K562 (cell line): ENCODE measurements at regions not wholly inside any gene's neighbourhood (a gene's known extent, or its start where the extent isn't known, plus 50 kb on each side); places are given as distances from the start of the nearest gene placed in this dataset.

ENCODE experiments used
- ATAC-seq: fragments of 200-7000 bp; cut with Tn5 transposase; 3 replicates; pipeline ENCODE4 v1.9.1; 2020; ENCODE audit warnings: moderate library complexity
- BruUV-seq: library from RNA; stranded (reverse); fragments of 400-500 nt; replicated peaks from 2 replicates; lab custom pipeline; 2021; lab: Mats Ljungman, UMichigan
- CTCF ChIA-PET: fragments of 300-600 bp; formaldehyde crosslinking; extraction: SDS; loops from one replicate; lab custom pipeline; 2021; ENCODE audit warnings: low intra/inter-chr PET ratio; lab: Yijun Ruan, JAX
- POLR2A ChIA-PET: fragments of 300-600, 350-650 bp; sonication (Branson Sonifier 250); formaldehyde crosslinking; extraction: SDS; loops from one replicate; lab custom pipeline; 2021; ENCODE audit warnings: antibody characterized with exemption, inconsistent platforms; lab: Yijun Ruan, JAX
- DNase-seq, 4 experiments: peaks; one replicate each; pipeline versions ENCODE4 v3.0.0 to v3.0.0-alpha.2; 2011 to 2018; ENCODE audit warnings: low spot score in 3 of 4, mixed read lengths in 3 of 4; ENCODE audit errors: extremely low read depth in 1 of 4
- FAIRE-seq: peaks from 2 replicates; lab custom pipeline; 2011; peaks lifted over from hg19 to GRCh38; lab: Jason Lieb, UNC
- H2AFZ ChIP-seq: 2 replicates; pipeline ENCODE4 v1.6.0; 2011; ENCODE audit warnings: low read depth, low read length, control low read depth, inconsistent platforms
- H3K27ac ChIP-seq: fragments of 200-600 bp; 3 replicates; pipeline ENCODE4 v1.8.0; 2011; ENCODE audit warnings: low read depth, mild to moderate bottlenecking, control low read depth, inconsistent platforms, low read length, moderate library complexity, mixed read lengths; ENCODE audit errors: extremely low read depth
- H3K27me3 ChIP-seq, 2 experiments: fragments of 300-600 bp in 1 of 2; 2 replicates in 1 of 2; 3 replicates in 1 of 2; pipeline versions ENCODE4 v1.6.0 to v1.8.0; 2011; ENCODE audit warnings: inconsistent platforms in 2 of 2, low read length in 2 of 2, mild to moderate bottlenecking in 1 of 2, mixed read lengths in 1 of 2, moderate library complexity in 1 of 2; ENCODE audit not compliant: control insufficient read depth in 2 of 2, insufficient read depth in 2 of 2
- H3K36me3 ChIP-seq: fragments of 300-600 bp; 3 replicates; pipeline ENCODE4 v1.8.0; 2011; ENCODE audit warnings: mild to moderate bottlenecking, low read length, inconsistent platforms; ENCODE audit not compliant: control insufficient read depth, insufficient read depth
- H3K4me1 ChIP-seq, 2 experiments: fragments of 200-600 bp in 1 of 2; replicated peaks in 1 of 2; 2 replicates in 1 of 2; 3 replicates in 1 of 2; pipeline versions ENCODE4 v1.5.1 to v1.8.0; 2011; ENCODE audit warnings: inconsistent platforms in 2 of 2, low read length in 2 of 2, mild to moderate bottlenecking in 1 of 2, mixed read lengths in 1 of 2, moderate library complexity in 1 of 2; ENCODE audit not compliant: control insufficient read depth in 2 of 2, insufficient read depth in 2 of 2
- H3K4me2 ChIP-seq: 2 replicates; pipeline ENCODE4 v1.6.1; 2011; ENCODE audit warnings: low read length, control low read depth, inconsistent platforms, mixed read lengths; ENCODE audit not compliant: insufficient read depth
- H3K4me3 ChIP-seq: fragments of 200-600 bp; sonication (generic), shearing (Covaris generic); 2 replicates; pipeline ENCODE4 v1.5.1; 2016; ENCODE audit warnings: control low read depth, inconsistent platforms
- H3K79me2 ChIP-seq: fragments of 200-600 bp; 3 replicates; pipeline ENCODE4 v1.8.0; 2011; ENCODE audit warnings: low read length, inconsistent platforms; ENCODE audit not compliant: control insufficient read depth, insufficient read depth
- H3K9ac ChIP-seq, 2 experiments: 2 replicates each; pipeline versions ENCODE4 v1.6.0 to v1.6.1; 2011; ENCODE audit warnings: low read depth in 2 of 2, low read length in 2 of 2, control low read depth in 1 of 2, inconsistent platforms in 1 of 2, mild to moderate bottlenecking in 1 of 2, mixed read lengths in 1 of 2; ENCODE audit not compliant: insufficient read depth in 1 of 2
- H3K9me1 ChIP-seq: one replicate; pipeline ENCODE4 v1.6.0; 2011; ENCODE audit warnings: inconsistent platforms, mild to moderate bottlenecking, low read length, moderate library complexity; ENCODE audit not compliant: control insufficient read depth, insufficient read depth
- H3K9me3 ChIP-seq: replicated peaks from 2 replicates; pipeline ENCODE4 v1.5.1; 2011; ENCODE audit warnings: low read depth, low read length, inconsistent platforms; ENCODE audit not compliant: control insufficient read depth, insufficient read depth
- H4K20me1 ChIP-seq: replicated peaks from 2 replicates; pipeline ENCODE4 v1.6.1; 2011; ENCODE audit warnings: low read length, inconsistent platforms, mixed read lengths; ENCODE audit not compliant: control insufficient read depth, insufficient read depth
- CREB3 ChIP-seq: fragments of 450-650 bp; conservative IDR thresholded peaks from 2 replicates; pipeline ENCODE4 v1.6.1; 2016; ENCODE audit warnings: missing genetic modification characterization, low read depth, mild to moderate bottlenecking, missing compliant biosample characterization, moderate library complexity
- EWSR1 ChIP-seq: fragments of 450-650 bp; IDR thresholded peaks from 2 replicates; pipeline ENCODE4 v1.6.1; 2018; ENCODE audit warnings: borderline replicate concordance, mild to moderate bottlenecking, low read depth, moderate library complexity; ENCODE audit not compliant: partially characterized antibody
- MTA1 ChIP-seq: fragments of 450-650 bp; IDR thresholded peaks from 2 replicates; pipeline ENCODE4 v1.6.1; 2017; ENCODE audit warnings: borderline replicate concordance
- NFE2 ChIP-seq: IDR thresholded peaks from 2 replicates; pipeline ENCODE4 v1.6.1; 2014; ENCODE audit warnings: antibody characterized with exemption, low read depth
- NR2C1 ChIP-seq, 2 experiments: fragments of 450-650 bp; IDR thresholded peaks; 2 replicates each; pipeline ENCODE4 v1.6.1; 2017; ENCODE audit warnings: mild to moderate bottlenecking in 2 of 2, antibody characterized with exemption in 1 of 2, inconsistent platforms in 1 of 2, missing compliant biosample characterization in 1 of 2, missing genetic modification characterization in 1 of 2
- NR2C2 ChIP-seq, 2 experiments: fragments of 200-800 bp in 1 of 2; sonication (Bioruptor generic) in 1 of 2; sonication (generic) in 1 of 2; formaldehyde crosslinking in 1 of 2; IDR thresholded peaks; 2 replicates each; pipeline versions ENCODE4 v1.6.1 to v1.8.0; 2016 to 2022; ENCODE audit warnings: mild to moderate bottlenecking in 1 of 2, missing compliant biosample characterization in 1 of 2, missing genetic modification characterization in 1 of 2, missing genetic modification reagents in 1 of 2
- PHB2 ChIP-seq: fragments of 450-650 bp; IDR thresholded peaks from 2 replicates; pipeline ENCODE4 v1.6.1; 2017; ENCODE audit warnings: low read depth
- RBM25 ChIP-seq: fragments of 200-400 bp; formaldehyde crosslinking; IDR thresholded peaks from 2 replicates; pipeline ENCODE4 v1.6.1; 2018; ENCODE audit warnings: low read length, low read depth, moderate library complexity; ENCODE audit not compliant: severe bottlenecking
- ZBTB33 ChIP-seq: sonication (generic); formaldehyde crosslinking; IDR thresholded peaks from 2 replicates; pipeline ENCODE4 v1.8.1; 2023; ENCODE audit warnings: mild to moderate bottlenecking, missing genetic modification reagents
- ZKSCAN8 ChIP-seq: fragments of 200-800 bp; sonication (Bioruptor generic); IDR thresholded peaks from 2 replicates; pipeline ENCODE4 v1.6.1; 2016; ENCODE audit warnings: missing genetic modification characterization, missing compliant biosample characterization
- WGBS: fragments of 100-300 bp; shearing (Covaris generic); methylation state at CpG from one replicate; pipeline ENCODE4 v1.1.6; 2016; ENCODE audit warnings: low coverage, mixed read lengths; ENCODE audit not compliant: insufficient coverage; ENCODE audit errors: missing lambda C conversion rate; 5-methylcytosine and 5-hydroxymethylcytosine counted together
- in situ Hi-C: fragments of 300-500 bp; cut with MboI; formaldehyde crosslinking; loops from 4 replicates; pipeline ENCODE4 v1.15.0; 2018; ENCODE audit warnings: inconsistent platforms, mixed read lengths
- intact Hi-C: fragments of 100-400 bp; cut with micrococcal nuclease; formaldehyde crosslinking; loops from 2 replicates; pipeline ENCODE4 v1.14.2; 2022
- TF ChIP-seq, protein P1 (sequence below): fragments of 450-650 bp; formaldehyde crosslinking; IDR thresholded peaks from 2 replicates; pipeline ENCODE4 v1.4.0; 2022; ENCODE audit warnings: missing genetic modification characterization

GRCh38 chr20:53712212-53712977, 118.8 kb upstream of the ZNF217 start (continued):
- TF ChIP-seq ZBTB33 (CRISPR knock-in tag): 0 out of 2 replicates have a peak, but pooled peaks have one; percentile 22
- TF ChIP-seq PHB2: no peak

GRCh38 chr20:53711333-53712211, 117.9 kb upstream of the ZNF217 start:
- POLR2A ChIA-PET: interaction anchor here (1.5 kb wide), 1 partner anchor 8 kb away, joined by 3 read pairs; no protein-coding TSS in a partner anchor
- no peak for FAIRE-seq
- Histone ChIP-seq H3K4me3 (no peak overlapping the region), H3K9me1 (no peaks in the 10 kb centered on the region), H3K4me2 (no peak overlapping the region), H4K20me1 (no peaks in the 10 kb centered on the region), H2AFZ (peak overlapping the region; percentile 34), H3K36me3 (no peaks in the 10 kb centered on the region), H3K27me3 (no peaks in the 10 kb centered on the region), H3K9me3 (no peaks in the 10 kb centered on the region), H3K79me2 (no peaks in the 10 kb centered on the region), H3K27ac (no peak overlapping the region), H3K9ac (no peak overlapping the region), H3K4me1 (peaks cover 3 to 11% of the 10 kb centered on the region in 2 experiments; a peak in 4 of 5 replicates)
- no peak; the same call in none of the 3 replicates for ATAC-seq
- 46% methylated on average over 10 of the region's 11 CpGs for WGBS
- in situ Hi-C loops (no loop called here), intact Hi-C loops (no loop called here)
- CTCF ChIA-PET: no interaction called here
- no peak for DNase-seq
- no TSS peak for BruUV-seq
- TF ChIP-seq CREB3 (tag) (no peak), MTA1 (no peak), RBM25 (peak; percentile 17), ZKSCAN8 (CRISPR knock-in tag) (peak; percentile 75; the same call in 1 of the 2 replicates), NFE2 (no peak), EWSR1 (peak; percentile 39), NR2C1 (IDR thresholded peaks at IDR 0.05) (no peak), NR2C1 (tag; IDR thresholded peaks at IDR 0.05) (no peak), NR2C2 (CRISPR knock-in tag; IDR thresholded peaks at IDR 0.05) (no peak), NR2C2 (tag; IDR thresholded peaks at IDR 0.05) (no peak)
- TF ChIP-seq, protein P1, sequence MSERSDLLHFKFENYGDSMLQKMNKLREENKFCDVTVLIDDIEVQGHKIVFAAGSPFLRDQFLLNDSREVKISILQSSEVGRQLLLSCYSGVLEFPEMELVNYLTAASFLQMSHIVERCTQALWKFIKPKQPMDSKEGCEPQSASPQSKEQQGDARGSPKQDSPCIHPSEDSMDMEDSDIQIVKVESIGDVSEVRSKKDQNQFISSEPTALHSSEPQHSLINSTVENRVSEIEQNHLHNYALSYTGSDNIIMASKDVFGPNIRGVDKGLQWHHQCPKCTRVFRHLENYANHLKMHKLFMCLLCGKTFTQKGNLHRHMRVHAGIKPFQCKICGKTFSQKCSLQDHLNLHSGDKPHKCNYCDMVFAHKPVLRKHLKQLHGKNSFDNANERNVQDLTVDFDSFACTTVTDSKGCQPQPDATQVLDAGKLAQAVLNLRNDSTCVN (CRISPR knock-in tag): 0 out of 2 replicates have a peak, but pooled peaks have one; percentile 37
